ENCODE measurements at regions not wholly inside any gene's neighbourhood (a gene's known extent, or its start where the extent isn't known, plus 50 kb on each side); places are given as distances from the start of the nearest gene placed in this dataset.

- TF ChIP-seq ZFP91 (CRISPR knock-in tag; IDR thresholded peaks at IDR 0.05; ENCODE audit: borderline replicate concordance) (no peak), ZNF280B (CRISPR knock-in tag; IDR thresholded peaks at IDR 0.05; ENCODE audit: borderline replicate concordance) (no peak), ZKSCAN5 (CRISPR knock-in tag; IDR thresholded peaks at IDR 0.05) (no peak)
These were observed 232.3 kb downstream of the COL12A1 start (continued) for GRCh38 chr6:74973591-74973990.

GRCh38 chr6:74971633-74972032 is 234.2 kb downstream of the COL12A1 start:
- H3K9ac ChIP-seq (ENCODE audit: insufficient read depth, low read depth, low read length): no peak overlapping the region
- no peak overlapping the region for H3K4me3 ChIP-seq (replicated peaks in 1 of 3; ENCODE audit: insufficient read depth in 1 of 3, low read depth in 2 of 3, low read length in 3 of 3)
- no peaks in the 10 kb centered on the region for H3K9me3 ChIP-seq (ENCODE audit: low read length)
- in situ Hi-C loops (cut with HindIII; ENCODE audit: extremely low pct_ligation_motif_present, low pct_unique_long_range_greater_than_20kb): no loop called here
- H2AFZ ChIP-seq (ENCODE audit: low read length): no peak overlapping the region
- H3K79me2 ChIP-seq (ENCODE audit: insufficient read depth, low read length): no peaks in the 10 kb centered on the region
- no peak for FAIRE-seq
- no TSS peak for BruUV-seq (replicated peaks)
- no peak overlapping the region for H3K27ac ChIP-seq (ENCODE audit: extremely low read length, insufficient read depth, low read length)
- POLR2A ChIA-PET: no interaction called here
- no peak for ATAC-seq
- H3K36me3 ChIP-seq (replicated peaks in 1 of 2; ENCODE audit: control insufficient read depth in 1 of 2, insufficient read depth in 2 of 2, low read length in 2 of 2): no peaks in the 10 kb centered on the region
- no peaks in the 10 kb centered on the region for H3K4me1 ChIP-seq (ENCODE audit: insufficient read depth, low read length)
- intact Hi-C loops (cut with micrococcal nuclease; ENCODE audit: unreplicated experiment): no loop called here
- H3K27me3 ChIP-seq (ENCODE audit: control insufficient read depth in 1 of 2, insufficient read depth in 2 of 2, low read length in 2 of 2): no peaks in the 10 kb centered on the region
- no peaks in the 10 kb centered on the region for H4K20me1 ChIP-seq (ENCODE audit: insufficient read depth, low read length)
- CTCF ChIA-PET (ENCODE audit: low intra/inter-chr PET ratio, low total read pairs): no interaction called here
- DNase-seq (ENCODE audit: low spot score): no peak
- no peak overlapping the region for H3K4me2 ChIP-seq (ENCODE audit: low read depth, low read length)
- TF ChIP-seq ZNF704 (CRISPR knock-in tag; IDR thresholded peaks at IDR 0.05; ENCODE audit: borderline replicate concordance) (no peak), BRCA1 (CRISPR knock-in tag; IDR thresholded peaks at IDR 0.05) (no peak), ZNF142 (CRISPR knock-in tag; IDR thresholded peaks at IDR 0.05) (no peak), ZNF276 (CRISPR knock-in tag; IDR thresholded peaks at IDR 0.05; ENCODE audit: low read depth) (no peak)

Measured in HepG2 (cell line).